SU-DHL-6 (cell line): ENCODE measurements at regions not wholly inside any gene's neighbourhood (a gene's known extent, or its start where the extent isn't known, plus 50 kb on each side); places are given as distances from the start of the nearest gene placed in this dataset.

Experiments
- CTCF ChIP-seq: fragments of 200-600 bp; sonication (generic); IDR thresholded peaks from one replicate; pipeline ENCODE4 v1.5.1; 2017; ENCODE audit warnings: antibody characterized with exemption, mild to moderate bottlenecking, low read length, moderate library complexity; ENCODE audit not compliant: insufficient read depth, poor library complexity, severe bottlenecking
- EZH2phosphoT487 ChIP-seq: fragments of 200-600 bp; sonication (generic), shearing (Covaris generic); conservative IDR thresholded peaks from 2 replicates; pipeline ENCODE4 v1.6.1; 2018; ENCODE audit warnings: mild to moderate bottlenecking, antibody characterized with exemption, low read length, moderate library complexity, mixed read lengths

GRCh38 chr2:49643149-49643548 lies 488.8 kb upstream of the FSHR start:
- no peak for TF ChIP-seq CTCF
- TF ChIP-seq EZH2phosphoT487, result no peak
